K562 (cell line): ENCODE measurements at regions not wholly inside any gene's neighbourhood (a gene's known extent, or its start where the extent isn't known, plus 50 kb on each side); places are given as distances from the start of the nearest gene placed in this dataset.

Experiments used
- ATAC-seq: fragments of 200-7000 bp; cut with Tn5 transposase; 3 replicates; pipeline ENCODE4 v1.9.1; 2020; ENCODE audit warnings: moderate library complexity
- BruUV-seq: library from RNA; stranded (reverse); fragments of 400-500 nt; replicated peaks from 2 replicates; lab custom pipeline; 2021; lab: Mats Ljungman, UMichigan
- CTCF ChIA-PET: fragments of 300-600 bp; formaldehyde crosslinking; extraction: SDS; loops from one replicate; lab custom pipeline; 2021; ENCODE audit warnings: low intra/inter-chr PET ratio; lab: Yijun Ruan, JAX
- POLR2A ChIA-PET: fragments of 300-600, 350-650 bp; sonication (Branson Sonifier 250); formaldehyde crosslinking; extraction: SDS; loops from one replicate; lab custom pipeline; 2021; ENCODE audit warnings: antibody characterized with exemption, inconsistent platforms; lab: Yijun Ruan, JAX
- DNase-seq, 4 experiments: peaks; one replicate each; pipeline versions ENCODE4 v3.0.0 to v3.0.0-alpha.2; 2011 to 2018; ENCODE audit warnings: low spot score in 3 of 4, mixed read lengths in 3 of 4; ENCODE audit errors: extremely low read depth in 1 of 4
- FAIRE-seq: peaks from 2 replicates; lab custom pipeline; 2011; peaks lifted over from hg19 to GRCh38; lab: Jason Lieb, UNC
- H2AFZ ChIP-seq: 2 replicates; pipeline ENCODE4 v1.6.0; 2011; ENCODE audit warnings: low read depth, low read length, control low read depth, inconsistent platforms
- H3K27ac ChIP-seq: fragments of 200-600 bp; 3 replicates; pipeline ENCODE4 v1.8.0; 2011; ENCODE audit warnings: low read depth, mild to moderate bottlenecking, control low read depth, inconsistent platforms, low read length, moderate library complexity, mixed read lengths; ENCODE audit errors: extremely low read depth
- H3K27me3 ChIP-seq, 2 experiments: fragments of 300-600 bp in 1 of 2; 2 replicates in 1 of 2; 3 replicates in 1 of 2; pipeline versions ENCODE4 v1.6.0 to v1.8.0; 2011; ENCODE audit warnings: inconsistent platforms in 2 of 2, low read length in 2 of 2, mild to moderate bottlenecking in 1 of 2, mixed read lengths in 1 of 2, moderate library complexity in 1 of 2; ENCODE audit not compliant: control insufficient read depth in 2 of 2, insufficient read depth in 2 of 2
- H3K36me3 ChIP-seq: fragments of 300-600 bp; 3 replicates; pipeline ENCODE4 v1.8.0; 2011; ENCODE audit warnings: mild to moderate bottlenecking, low read length, inconsistent platforms; ENCODE audit not compliant: control insufficient read depth, insufficient read depth
- H3K4me1 ChIP-seq, 2 experiments: fragments of 200-600 bp in 1 of 2; replicated peaks in 1 of 2; 2 replicates in 1 of 2; 3 replicates in 1 of 2; pipeline versions ENCODE4 v1.5.1 to v1.8.0; 2011; ENCODE audit warnings: inconsistent platforms in 2 of 2, low read length in 2 of 2, mild to moderate bottlenecking in 1 of 2, mixed read lengths in 1 of 2, moderate library complexity in 1 of 2; ENCODE audit not compliant: control insufficient read depth in 2 of 2, insufficient read depth in 2 of 2
- H3K4me2 ChIP-seq: 2 replicates; pipeline ENCODE4 v1.6.1; 2011; ENCODE audit warnings: low read length, control low read depth, inconsistent platforms, mixed read lengths; ENCODE audit not compliant: insufficient read depth
- H3K4me3 ChIP-seq: fragments of 200-600 bp; sonication (generic), shearing (Covaris generic); 2 replicates; pipeline ENCODE4 v1.5.1; 2016; ENCODE audit warnings: control low read depth, inconsistent platforms
- H3K79me2 ChIP-seq: fragments of 200-600 bp; 3 replicates; pipeline ENCODE4 v1.8.0; 2011; ENCODE audit warnings: low read length, inconsistent platforms; ENCODE audit not compliant: control insufficient read depth, insufficient read depth
- H3K9ac ChIP-seq, 2 experiments: 2 replicates each; pipeline versions ENCODE4 v1.6.0 to v1.6.1; 2011; ENCODE audit warnings: low read depth in 2 of 2, low read length in 2 of 2, control low read depth in 1 of 2, inconsistent platforms in 1 of 2, mild to moderate bottlenecking in 1 of 2, mixed read lengths in 1 of 2; ENCODE audit not compliant: insufficient read depth in 1 of 2
- H3K9me1 ChIP-seq: one replicate; pipeline ENCODE4 v1.6.0; 2011; ENCODE audit warnings: inconsistent platforms, mild to moderate bottlenecking, low read length, moderate library complexity; ENCODE audit not compliant: control insufficient read depth, insufficient read depth
- H3K9me3 ChIP-seq: replicated peaks from 2 replicates; pipeline ENCODE4 v1.5.1; 2011; ENCODE audit warnings: low read depth, low read length, inconsistent platforms; ENCODE audit not compliant: control insufficient read depth, insufficient read depth
- H4K20me1 ChIP-seq: replicated peaks from 2 replicates; pipeline ENCODE4 v1.6.1; 2011; ENCODE audit warnings: low read length, inconsistent platforms, mixed read lengths; ENCODE audit not compliant: control insufficient read depth, insufficient read depth
- ELK1 ChIP-seq: sonication (generic); formaldehyde crosslinking; IDR thresholded peaks from 2 replicates; pipeline ENCODE4 v1.8.1; 2022; ENCODE audit warnings: missing genetic modification reagents
- FIP1L1 ChIP-seq: fragments of 200-400 bp; formaldehyde crosslinking; IDR thresholded peaks from 2 replicates; pipeline ENCODE4 v1.6.1; 2018; ENCODE audit warnings: mild to moderate bottlenecking, low read depth, low read length; ENCODE audit not compliant: poor library complexity, severe bottlenecking
- MEIS2 ChIP-seq: fragments of 450-650 bp; IDR thresholded peaks from 2 replicates; pipeline ENCODE4 v1.6.1; 2014; ENCODE audit warnings: mild to moderate bottlenecking; ENCODE audit not compliant: partially characterized antibody
- PBX2 ChIP-seq, 2 experiments: IDR thresholded peaks in 1 of 2; conservative IDR thresholded peaks in 1 of 2; 2 replicates each; pipeline ENCODE4 v1.6.1; 2016; ENCODE audit warnings: low read depth in 2 of 2, mild to moderate bottlenecking in 1 of 2, missing compliant biosample characterization in 1 of 2, missing genetic modification characterization in 1 of 2, moderate library complexity in 1 of 2
- PKNOX1 ChIP-seq: fragments of 450-650 bp; IDR thresholded peaks from 2 replicates; pipeline ENCODE4 v1.6.1; 2016
- RBM39 ChIP-seq: fragments of 200-400 bp; formaldehyde crosslinking; optimal IDR thresholded peaks from 2 replicates; pipeline ENCODE3; 2018; ENCODE audit warnings: low read depth, low read length
- WGBS: fragments of 100-300 bp; shearing (Covaris generic); methylation state at CpG from one replicate; pipeline ENCODE4 v1.1.6; 2016; ENCODE audit warnings: low coverage, mixed read lengths; ENCODE audit not compliant: insufficient coverage; ENCODE audit errors: missing lambda C conversion rate; 5-methylcytosine and 5-hydroxymethylcytosine counted together
- in situ Hi-C: fragments of 300-500 bp; cut with MboI; formaldehyde crosslinking; loops from 4 replicates; pipeline ENCODE4 v1.15.0; 2018; ENCODE audit warnings: inconsistent platforms, mixed read lengths
- intact Hi-C: fragments of 100-400 bp; cut with micrococcal nuclease; formaldehyde crosslinking; loops from 2 replicates; pipeline ENCODE4 v1.14.2; 2022

GRCh38 chr6:41471064-41471895 is 74.9 kb upstream of the FOXP4 start:
- in situ Hi-C loops: no loop called here

More at GRCh38 chr6:41471064-41471895, 74.9 kb upstream of the FOXP4 start:
- H3K9me3 ChIP-seq: 0 out of 2 replicates have a peak, but pooled peaks cover 2% of the 10 kb centered on the region
- H4K20me1 ChIP-seq: peaks cover 15% of the 10 kb centered on the region
- ChIA-PET CTCF (interaction anchor here (0.6 kb wide), 1 partner anchor 305 kb away, joined by 3 read pairs; no protein-coding TSS in a partner anchor), POLR2A (interaction anchor here (0.8 kb wide), 1 partner anchor 13 kb away, joined by 4 read pairs; no protein-coding TSS in a partner anchor)
- H3K9ac ChIP-seq: no peak overlapping the region
- WGBS: 4% methylated on average over 13 of the region's 13 CpGs
- FAIRE-seq (no peak), ATAC-seq (no peak), DNase-seq (peak in 2 of 4 experiments; percentile 46 to 53)
- peaks cover 0 to 13% of the 10 kb centered on the region in 2 experiments; a peak in 2 of 5 replicates for H3K4me1 ChIP-seq
- H3K79me2 ChIP-seq: no peaks in the 10 kb centered on the region
- no peak overlapping the region for H3K4me3 ChIP-seq
- peaks cover 52 to 74% of the 10 kb centered on the region in 2 experiments for H3K27me3 ChIP-seq
- TF ChIP-seq PKNOX1 (peak; percentile 61; the same call in 1 of the 2 replicates), MEIS2 (peak; percentile 35), RBM39 (no peak), ELK1 (CRISPR knock-in tag) (no peak), FIP1L1 (no peak), PBX2 (CRISPR knock-in tag; IDR thresholded peaks at IDR 0.05; ENCODE audit: low read depth) (no peak; the same call in 1 of the 2 replicates), PBX2 (tag; conservative IDR thresholded peaks at IDR 0.05; ENCODE audit: low read depth) (peak; percentile 63)
- no peaks in the 10 kb centered on the region for H3K36me3 ChIP-seq
- intact Hi-C loops: no loop called here
- no peak overlapping the region for H2AFZ ChIP-seq
- no peaks in the 10 kb centered on the region for H3K9me1 ChIP-seq
- no peak overlapping the region for H3K27ac ChIP-seq
- H3K4me2 ChIP-seq: no peak overlapping the region
- BruUV-seq: no TSS peak
